GM10248 (cell line): ENCODE measurements at regions not wholly inside any gene's neighbourhood (a gene's known extent, or its start where the extent isn't known, plus 50 kb on each side); places are given as distances from the start of the nearest gene placed in this dataset.
"Not testable (repeated sequence)": the region's sequence is repeated elsewhere in the genome, so short reads cannot be mapped to it uniquely, and the experiment has no call there.

ENCODE experiments used
- CTCF ChIA-PET: fragments of 300-600 bp; sonication (Branson Sonifier 250); formaldehyde crosslinking; extraction: SDS; loops from one replicate; lab custom pipeline; 2021; ENCODE audit warnings: antibody characterized with exemption; lab: Yijun Ruan, JAX
- POLR2A ChIA-PET: fragments of 350-650 bp; sonication (Branson Sonifier 250); formaldehyde crosslinking; extraction: SDS; loops from one replicate; lab custom pipeline; 2020; ENCODE audit warnings: antibody characterized with exemption; lab: Yijun Ruan, JAX
- DNase-seq: peaks from one replicate; pipeline ENCODE4 v3.0.0; 2012; ENCODE audit errors: extremely low spot score
- TF ChIP-seq, protein P1 (sequence below): IDR thresholded peaks from 2 replicates; pipeline ENCODE4 v1.5.1; 2012; ENCODE audit warnings: mild to moderate bottlenecking, low read depth; ENCODE audit errors: extremely low read depth, missing control alignments, control extremely low read depth

DNA sequence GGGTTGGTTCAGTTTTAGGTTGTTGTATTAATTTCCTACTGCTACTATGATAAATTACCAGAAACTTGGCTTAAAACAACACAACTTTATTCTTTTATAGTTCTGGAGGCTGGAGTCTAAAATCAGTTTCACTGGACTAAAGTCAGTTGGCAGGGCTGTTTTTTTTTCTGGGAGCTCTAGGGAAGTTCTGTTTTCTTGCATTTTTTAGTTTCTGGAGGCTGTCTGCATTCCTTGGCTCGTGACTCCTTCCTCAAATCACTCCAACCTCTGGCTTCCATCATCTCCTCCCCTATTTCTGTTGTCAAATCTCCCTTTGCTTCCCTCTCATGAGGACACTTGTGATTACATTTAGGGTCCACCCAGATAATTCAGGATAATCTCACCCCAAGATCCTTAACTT lies 51.3 kb upstream of the SUB1 start:
- POLR2A ChIA-PET: interaction anchor here (0.7 kb wide), 1 partner anchor 10 kb away, joined by 5 read pairs; no protein-coding TSS in a partner anchor
- CTCF ChIA-PET: interaction anchor here (2.2 to 4.7 kb wide), 2 partner anchors 45 to 56 kb away, joined by 10 to 16 read pairs; no protein-coding TSS in a partner anchor

DNA sequence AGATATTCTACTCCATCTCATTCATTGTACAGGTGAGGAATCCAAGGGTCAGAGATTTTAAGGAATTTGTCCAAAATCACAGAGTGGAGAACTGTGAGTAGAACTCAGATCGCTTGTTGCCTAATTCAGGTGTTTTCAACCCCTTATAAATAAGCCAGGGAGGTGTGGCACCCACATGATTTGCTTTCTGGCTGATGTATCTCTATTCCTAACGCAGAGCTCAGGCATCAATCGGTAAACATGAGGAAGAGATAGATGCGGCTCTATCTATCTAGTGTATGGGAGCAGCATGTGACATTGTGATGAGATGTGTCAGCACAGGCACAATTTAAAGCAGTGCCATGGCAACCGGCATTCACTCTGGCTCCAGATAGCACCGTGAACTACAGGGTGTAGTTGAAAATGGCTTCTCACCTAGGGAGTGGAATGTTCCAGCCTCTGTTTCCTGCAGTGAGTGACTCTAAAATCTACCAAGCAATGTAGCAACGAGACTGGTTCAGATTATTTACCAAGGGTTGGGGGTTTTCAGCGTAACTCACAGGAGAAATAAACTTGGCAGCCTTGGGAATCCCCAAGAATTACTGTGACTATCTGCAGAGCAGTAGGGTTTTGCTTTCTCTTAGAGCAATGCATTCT lies 53.4 kb upstream of the SUB1 start:
- POLR2A ChIA-PET: interaction anchor here (1.0 kb wide), 1 partner anchor 58 kb away, joined by 3 read pairs; no protein-coding TSS in a partner anchor
- DNase-seq: peak; percentile 31
- CTCF ChIA-PET: interaction anchor here (1.6 to 4.7 kb wide), 3 partner anchors 22 to 58 kb away, joined by 3 to 16 read pairs (median 16); no protein-coding TSS in a partner anchor
- TF ChIP-seq, protein P1, sequence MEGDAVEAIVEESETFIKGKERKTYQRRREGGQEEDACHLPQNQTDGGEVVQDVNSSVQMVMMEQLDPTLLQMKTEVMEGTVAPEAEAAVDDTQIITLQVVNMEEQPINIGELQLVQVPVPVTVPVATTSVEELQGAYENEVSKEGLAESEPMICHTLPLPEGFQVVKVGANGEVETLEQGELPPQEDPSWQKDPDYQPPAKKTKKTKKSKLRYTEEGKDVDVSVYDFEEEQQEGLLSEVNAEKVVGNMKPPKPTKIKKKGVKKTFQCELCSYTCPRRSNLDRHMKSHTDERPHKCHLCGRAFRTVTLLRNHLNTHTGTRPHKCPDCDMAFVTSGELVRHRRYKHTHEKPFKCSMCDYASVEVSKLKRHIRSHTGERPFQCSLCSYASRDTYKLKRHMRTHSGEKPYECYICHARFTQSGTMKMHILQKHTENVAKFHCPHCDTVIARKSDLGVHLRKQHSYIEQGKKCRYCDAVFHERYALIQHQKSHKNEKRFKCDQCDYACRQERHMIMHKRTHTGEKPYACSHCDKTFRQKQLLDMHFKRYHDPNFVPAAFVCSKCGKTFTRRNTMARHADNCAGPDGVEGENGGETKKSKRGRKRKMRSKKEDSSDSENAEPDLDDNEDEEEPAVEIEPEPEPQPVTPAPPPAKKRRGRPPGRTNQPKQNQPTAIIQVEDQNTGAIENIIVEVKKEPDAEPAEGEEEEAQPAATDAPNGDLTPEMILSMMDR: no peak

More for the DNA sequence above, 51.3 kb upstream of the SUB1 start:
- no peak for DNase-seq
- TF ChIP-seq, protein P1: no peak

DNA sequence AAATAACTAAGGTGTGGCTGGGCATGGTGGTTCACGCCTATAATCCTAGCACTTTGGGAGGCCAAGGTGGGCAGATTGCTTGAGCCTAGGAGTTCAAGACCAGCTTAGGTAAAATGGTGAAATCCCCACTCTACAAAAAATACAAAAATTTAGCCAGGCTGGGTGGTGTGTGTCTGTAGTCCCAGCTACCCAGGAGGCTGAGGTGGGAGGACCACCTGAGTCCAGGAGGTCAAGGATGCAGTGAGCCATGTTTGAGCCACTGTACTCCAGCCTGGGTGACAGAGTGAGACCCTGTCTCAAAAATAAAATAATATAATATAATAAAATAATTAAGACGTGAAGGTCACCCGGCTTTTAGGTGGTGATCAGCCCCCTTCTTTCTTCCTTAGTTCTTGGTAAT lies 58.0 kb upstream of the SUB1 start:
- DNase-seq, POLR2A ChIA-PET: not testable (repeated sequence)
- CTCF ChIA-PET: interaction anchor here (0.8 to 1.3 kb wide), 3 partner anchors 10 to 63 kb away, joined by 3 to 5 read pairs (median 3); no protein-coding TSS in a partner anchor

- no peak for DNase-seq
- ChIA-PET POLR2A (no interaction called here), CTCF (interaction anchor here (0.8 to 1.6 kb wide), 3 partner anchors 35 to 95 kb away, joined by 3 to 5 read pairs (median 3); no protein-coding TSS in a partner anchor)
- TF ChIP-seq, protein P1: no peak
Observed at GRCh38 chr5:32526810-32527209, 58.5 kb upstream of the SUB1 start.

GRCh38 chr5:32523625-32524024 lies 61.7 kb upstream of the SUB1 start:
- ChIA-PET CTCF (interaction anchor here (1.8 kb wide), 1 partner anchor 48 kb away, joined by 4 read pairs; no protein-coding TSS in a partner anchor), POLR2A (interaction anchor here (0.6 kb wide), 1 partner anchor 10 kb away, joined by 5 read pairs; no protein-coding TSS in a partner anchor)
- no peak for DNase-seq
- TF ChIP-seq, protein P1: peak; percentile 23

DNA sequence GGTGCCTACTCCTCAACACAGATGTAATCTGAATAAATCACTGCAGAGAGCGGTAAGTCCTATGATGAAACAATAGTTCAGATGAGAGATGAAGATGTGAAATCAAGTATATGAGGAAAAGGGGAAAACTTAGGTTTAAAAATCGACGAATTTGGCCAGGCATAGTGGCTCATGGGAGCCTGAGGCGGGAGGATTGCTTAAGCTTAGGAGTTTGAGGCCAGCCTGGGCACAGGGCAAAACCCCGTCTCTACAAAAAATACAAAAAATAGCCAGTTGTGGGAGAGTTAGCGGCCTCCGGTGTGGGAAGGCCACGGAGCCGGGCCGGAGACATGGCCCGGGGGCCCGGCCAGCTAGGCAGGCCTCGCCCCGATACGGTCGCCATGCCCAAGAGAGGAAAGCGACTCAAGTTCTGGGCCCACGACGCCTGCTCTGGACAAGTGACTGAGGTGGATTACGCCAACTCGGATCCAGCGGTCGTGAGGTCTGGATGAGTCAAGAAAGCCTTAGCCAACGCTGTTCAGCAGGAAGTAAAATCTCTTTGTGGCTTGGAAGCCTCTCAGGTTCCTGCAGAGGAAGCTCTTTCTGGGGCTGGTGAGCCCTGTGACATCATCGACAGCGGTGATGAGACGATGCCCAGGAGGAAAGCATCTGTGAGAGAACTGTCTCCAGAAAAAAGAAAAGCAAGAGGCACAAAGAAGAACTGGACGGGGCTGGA lies 62.8 kb upstream of the SUB1 start:
- POLR2A ChIA-PET: no interaction called here
- DNase-seq: no peak
- CTCF ChIA-PET: interaction anchor here (1.0 kb wide), 1 partner anchor 56 kb away, joined by 4 read pairs; no protein-coding TSS in a partner anchor

More for the DNA sequence above, 62.8 kb upstream of the SUB1 start:
- TF ChIP-seq, protein P1: no peak
